Liver (tissue), 8 donors: ENCODE measurements at regions not wholly inside any gene's neighbourhood (a gene's known extent, or its start where the extent isn't known, plus 50 kb on each side); places are given as distances from the start of the nearest gene placed in this dataset.

ENCODE experiments used
- DNase-seq: peaks from one replicate; pipeline ENCODE4 v3.0.0-alpha.2; 2017; ENCODE audit warnings: low spot score
- H3K27ac ChIP-seq, 2 donors: one replicate each; pipeline ENCODE4 v1.7.0; 2013; ENCODE audit warnings: inconsistent platforms in 2 of 2, low read length in 2 of 2, control low read depth in 1 of 2, low read depth in 1 of 2, mild to moderate bottlenecking in 1 of 2
- H3K27me3 ChIP-seq, 4 donors: one replicate each; pipeline versions ENCODE4 v1.6.1 to v1.7.0; 2013; ENCODE audit warnings: low read length in 3 of 4, inconsistent platforms in 1 of 4, mild to moderate bottlenecking in 1 of 4, moderate library complexity in 1 of 4; ENCODE audit not compliant: control insufficient read depth in 4 of 4, insufficient read depth in 4 of 4
- H3K36me3 ChIP-seq, 4 donors: one replicate each; pipeline versions ENCODE4 v1.6.1 to v1.7.0; 2013; ENCODE audit warnings: low read length in 3 of 4, mild to moderate bottlenecking in 3 of 4, low read depth in 1 of 4, moderate library complexity in 1 of 4; ENCODE audit not compliant: control insufficient read depth in 4 of 4, insufficient read depth in 3 of 4
- H3K4me1 ChIP-seq, 4 donors: one replicate each; pipeline versions ENCODE4 v1.6.1 to v1.7.0; 2013; ENCODE audit warnings: low read length in 3 of 4, mild to moderate bottlenecking in 3 of 4, moderate library complexity in 1 of 4; ENCODE audit not compliant: control insufficient read depth in 4 of 4, insufficient read depth in 4 of 4
- H3K4me3 ChIP-seq, 3 donors: one replicate each; pipeline versions ENCODE4 v1.6.1 to v1.7.0; 2013; ENCODE audit warnings: low read length in 3 of 3, control low read depth in 1 of 3, low read depth in 1 of 3, mild to moderate bottlenecking in 1 of 3
- H3K9ac ChIP-seq, 2 donors: one replicate each; pipeline ENCODE4 v1.7.0; 2013; ENCODE audit warnings: low read length in 2 of 2, mild to moderate bottlenecking in 2 of 2, moderate library complexity in 2 of 2, control low read depth in 1 of 2, low read depth in 1 of 2
- H3K9me3 ChIP-seq, 4 donors: one replicate each; pipeline versions ENCODE4 v1.6.1 to v1.7.0; 2013; ENCODE audit warnings: low read length in 3 of 4; ENCODE audit not compliant: control insufficient read depth in 4 of 4
- ATF3 ChIP-seq: IDR thresholded peaks from 2 replicates; pipeline ENCODE4 v1.6.1; 2016; ENCODE audit warnings: antibody characterized with exemption
- CTCF ChIP-seq: fragments of 150-350 bp; IDR thresholded peaks from 2 replicates; pipeline ENCODE4 v1.5.1; 2017; ENCODE audit warnings: improper control_type of control experiment, low read depth, low read length; ENCODE audit not compliant: missing input control
- EGR1 ChIP-seq, 2 donors: IDR thresholded peaks; 2 replicates each; pipeline ENCODE4 v1.6.1; 2016 to 2018; ENCODE audit warnings: antibody characterized with exemption in 2 of 2, low read depth in 2 of 2
- FOXA1 ChIP-seq: IDR thresholded peaks from 2 replicates; pipeline ENCODE4 v1.6.1; 2016; ENCODE audit warnings: antibody characterized with exemption
- FOXA2 ChIP-seq: IDR thresholded peaks from 2 replicates; pipeline ENCODE4 v1.6.1; 2016; ENCODE audit warnings: antibody characterized with exemption
- GABPA ChIP-seq, 2 donors: IDR thresholded peaks in 1 of 2; conservative IDR thresholded peaks in 1 of 2; 2 replicates each; pipeline ENCODE4 v1.6.1; 2016; ENCODE audit warnings: antibody characterized with exemption in 2 of 2, mild to moderate bottlenecking in 1 of 2, moderate library complexity in 1 of 2
- HNF4A ChIP-seq, 2 donors: conservative IDR thresholded peaks; 2 replicates each; pipeline ENCODE4 v1.6.1; 2016; ENCODE audit warnings: antibody characterized with exemption in 2 of 2, mild to moderate bottlenecking in 2 of 2
- HNF4G ChIP-seq: IDR thresholded peaks from 2 replicates; pipeline ENCODE4 v1.6.1; 2016; ENCODE audit warnings: antibody characterized with exemption
- JUND ChIP-seq, 2 donors: IDR thresholded peaks; 2 replicates each; pipeline ENCODE4 v1.6.1; 2016; ENCODE audit warnings: antibody characterized with exemption in 2 of 2
- MAX ChIP-seq: IDR thresholded peaks from 2 replicates; pipeline ENCODE4 v1.6.1; 2016; ENCODE audit warnings: antibody characterized with exemption
- NR2F2 ChIP-seq: IDR thresholded peaks from 2 replicates; pipeline ENCODE4 v1.6.1; 2016; ENCODE audit warnings: antibody characterized with exemption
- RAD21 ChIP-seq, 2 donors: IDR thresholded peaks; 2 replicates each; pipeline ENCODE4 v1.6.1; 2016; ENCODE audit warnings: antibody characterized with exemption in 2 of 2, mild to moderate bottlenecking in 2 of 2
- REST ChIP-seq: IDR thresholded peaks from 2 replicates; pipeline ENCODE4 v1.6.1; 2016; ENCODE audit warnings: antibody characterized with exemption, mild to moderate bottlenecking
- RXRA ChIP-seq, 2 donors: IDR thresholded peaks; 2 replicates each; pipeline ENCODE4 v1.6.1; 2017 to 2018; ENCODE audit warnings: antibody characterized with exemption in 2 of 2, mild to moderate bottlenecking in 1 of 2
- SP1 ChIP-seq: IDR thresholded peaks from 2 replicates; pipeline ENCODE4 v1.6.1; 2018; ENCODE audit warnings: antibody characterized with exemption, mild to moderate bottlenecking
- TAF1 ChIP-seq: conservative IDR thresholded peaks from 2 replicates; pipeline ENCODE4 v1.6.1; 2016; ENCODE audit warnings: antibody characterized with exemption, mild to moderate bottlenecking
- YY1 ChIP-seq: IDR thresholded peaks from 2 replicates; pipeline ENCODE4 v1.6.1; 2016; ENCODE audit warnings: antibody characterized with exemption, mild to moderate bottlenecking
- ZBTB33 ChIP-seq: IDR thresholded peaks from 2 replicates; pipeline ENCODE4 v1.6.1; 2016; ENCODE audit warnings: antibody characterized with exemption
- WGBS: extraction: QIAGEN DNeasy Blood & Tissue Kit; methylation state at CpG from one replicate; pipeline ENCODE4 v1.1.7; 2013; 5-methylcytosine and 5-hydroxymethylcytosine counted together
- donor health status: healthy.
- donor health status: healthy.
- donor health status: healthy.
- donor health status: healthy.
- donor health status: healthy.

GRCh38 chr1:232576537-232576936 is 53.4 kb downstream of the SIPA1L2 start (continued):
- TF ChIP-seq MAX = no peak
- TF ChIP-seq FOXA1 = no peak
- TF ChIP-seq RXRA (IDR thresholded peaks at IDR 0.05) = no peak
- no peak for TF ChIP-seq JUND (IDR thresholded peaks at IDR 0.05)
- no peak for TF ChIP-seq CTCF

- 83% methylated on average over 5 of the region's 5 CpGs for WGBS
- H3K9me3 ChIP-seq = no peaks in the 10 kb centered on the region
- no peaks in the 10 kb centered on the region for H3K36me3 ChIP-seq
- H3K4me3 ChIP-seq = no peak overlapping the region
- no peak for TF ChIP-seq JUND (IDR thresholded peaks at IDR 0.05)
- no peak for TF ChIP-seq FOXA1
- TF ChIP-seq FOXA2 = no peak
- TF ChIP-seq NR2F2 = no peak
- TF ChIP-seq CTCF = no peak
- no peak for TF ChIP-seq ZBTB33
- no peak for TF ChIP-seq YY1
- no peak for TF ChIP-seq TAF1
- TF ChIP-seq HNF4A (conservative IDR thresholded peaks at IDR 0.05) = no peak
- TF ChIP-seq ATF3 = no peak
- TF ChIP-seq MAX = no peak
- TF ChIP-seq RAD21 (IDR thresholded peaks at IDR 0.05) = no peak
- TF ChIP-seq HNF4G = no peak
- TF ChIP-seq RXRA (IDR thresholded peaks at IDR 0.05) = no peak
- TF ChIP-seq REST = no peak
- no peak for TF ChIP-seq GABPA (IDR thresholded peaks at IDR 0.05 in 1 of 2, conservative IDR thresholded peaks at IDR 0.05 in 1 of 2)
- TF ChIP-seq EGR1 (IDR thresholded peaks at IDR 0.05; ENCODE audit: low read depth in 2 of 2) = no peak
- no peak for TF ChIP-seq SP1
- H3K27ac ChIP-seq = no peak overlapping the region
- no peaks in the 10 kb centered on the region for H3K27me3 ChIP-seq
- no peaks in the 10 kb centered on the region for H3K4me1 ChIP-seq
- DNase-seq = no peak
- H3K9ac ChIP-seq = no peak overlapping the region
These were observed 54.2 kb downstream of the SIPA1L2 start for GRCh38 chr1:232575763-232576040.
